ENCODE measurements at regions not wholly inside any gene's neighbourhood (a gene's known extent, or its start where the extent isn't known, plus 50 kb on each side); places are given as distances from the start of the nearest gene placed in this dataset.

DNA sequence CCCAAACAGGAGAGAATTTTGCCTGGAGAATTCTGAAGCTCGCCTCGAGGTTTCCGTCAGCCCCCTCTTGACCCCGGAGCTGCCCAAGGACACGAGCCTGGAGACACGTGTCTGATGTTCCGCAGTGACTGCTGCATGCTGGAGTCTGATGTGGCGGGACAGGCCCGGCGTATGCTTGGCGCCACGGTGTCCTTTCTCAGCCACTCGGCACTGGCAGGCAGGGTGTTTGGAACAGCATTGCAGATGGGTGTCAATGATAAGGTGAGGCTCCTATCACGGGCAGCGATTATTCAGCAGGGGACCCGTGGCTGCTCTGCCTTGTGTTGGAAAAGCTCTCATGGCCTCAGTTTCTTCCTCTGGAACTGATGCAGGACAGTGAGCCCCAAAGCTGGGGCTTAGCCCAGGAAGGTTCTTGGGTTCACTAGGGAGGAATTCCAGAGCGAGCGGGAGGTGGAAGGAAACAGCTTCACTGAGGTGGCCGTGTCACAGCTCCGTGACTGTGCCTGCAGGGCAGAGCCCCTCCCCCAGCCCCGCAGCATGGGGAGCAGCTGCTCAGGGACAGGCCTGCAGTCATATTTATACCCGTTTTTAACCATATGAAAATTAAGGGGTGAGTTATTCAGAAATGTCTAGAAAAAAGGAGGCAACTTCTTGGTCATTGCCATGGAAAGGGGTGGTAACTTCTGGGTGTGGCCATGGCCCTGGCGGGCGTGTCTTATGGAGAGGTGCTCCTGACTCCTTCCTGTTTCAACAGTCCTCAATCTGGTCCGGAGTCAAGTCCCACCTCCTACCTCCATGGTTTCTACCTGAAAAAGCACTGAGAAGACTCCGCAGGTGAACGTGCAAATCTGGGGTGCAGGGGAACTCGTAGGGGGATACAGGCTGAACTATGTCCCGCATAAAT is 123.4 kb downstream of the SIK1 start:
- H3K27ac ChIP-seq = no peak overlapping the region
- intact Hi-C loops (cut with DNase I; ENCODE audit: low total_unique reads) = no loop called here
- TF ChIP-seq POLR2AphosphoS5 (IDR thresholded peaks at IDR 0.05) = peak in 2 of 3 donors; percentile 32
- TF ChIP-seq POLR2A (IDR thresholded peaks at IDR 0.05) = no peak
- peak; percentile 66 for DNase-seq
- H3K36me3 ChIP-seq = no peaks in the 10 kb centered on the region
- H3K9me3 ChIP-seq = no peaks in the 10 kb centered on the region
- H3K4me1 ChIP-seq = peaks cover 0 to 28% (median 14%) of the 10 kb centered on the region in 6 donors
- H3K4me3 ChIP-seq = no peak overlapping the region
- peaks cover 0 to 44% (median 0%) of the 10 kb centered on the region in 7 donors for H3K27me3 ChIP-seq (replicated peaks in 1 of 7)
- WGBS, 5 donors = 58 to 68% (median 65%) methylated on average over 26 to 29 of the region's 29 CpGs

DNA sequence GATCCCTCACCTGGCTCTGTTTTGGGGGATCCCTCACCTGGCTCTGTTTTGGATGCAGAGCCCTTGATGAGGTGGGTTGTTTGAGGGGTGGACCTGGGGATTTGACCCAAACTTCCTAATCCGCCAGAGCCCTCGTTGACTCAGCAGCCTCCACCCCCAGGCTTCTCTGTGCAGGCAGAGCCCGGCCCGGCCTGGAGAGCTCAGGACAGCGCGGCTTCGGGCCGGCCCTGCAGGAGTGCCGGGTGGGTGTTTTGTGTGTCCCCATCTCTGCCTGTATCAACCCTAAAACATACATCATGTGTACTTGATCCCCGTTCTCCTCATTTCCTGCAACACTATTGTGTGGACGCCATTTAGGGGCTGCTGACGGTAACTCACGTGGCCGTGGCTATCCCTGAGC is 124.2 kb downstream of the SIK1 start:
- intact Hi-C loops (cut with DNase I; ENCODE audit: low total_unique reads) = no loop called here
- TF ChIP-seq, protein P1, sequence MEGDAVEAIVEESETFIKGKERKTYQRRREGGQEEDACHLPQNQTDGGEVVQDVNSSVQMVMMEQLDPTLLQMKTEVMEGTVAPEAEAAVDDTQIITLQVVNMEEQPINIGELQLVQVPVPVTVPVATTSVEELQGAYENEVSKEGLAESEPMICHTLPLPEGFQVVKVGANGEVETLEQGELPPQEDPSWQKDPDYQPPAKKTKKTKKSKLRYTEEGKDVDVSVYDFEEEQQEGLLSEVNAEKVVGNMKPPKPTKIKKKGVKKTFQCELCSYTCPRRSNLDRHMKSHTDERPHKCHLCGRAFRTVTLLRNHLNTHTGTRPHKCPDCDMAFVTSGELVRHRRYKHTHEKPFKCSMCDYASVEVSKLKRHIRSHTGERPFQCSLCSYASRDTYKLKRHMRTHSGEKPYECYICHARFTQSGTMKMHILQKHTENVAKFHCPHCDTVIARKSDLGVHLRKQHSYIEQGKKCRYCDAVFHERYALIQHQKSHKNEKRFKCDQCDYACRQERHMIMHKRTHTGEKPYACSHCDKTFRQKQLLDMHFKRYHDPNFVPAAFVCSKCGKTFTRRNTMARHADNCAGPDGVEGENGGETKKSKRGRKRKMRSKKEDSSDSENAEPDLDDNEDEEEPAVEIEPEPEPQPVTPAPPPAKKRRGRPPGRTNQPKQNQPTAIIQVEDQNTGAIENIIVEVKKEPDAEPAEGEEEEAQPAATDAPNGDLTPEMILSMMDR (IDR thresholded peaks at IDR 0.05 in 8 of 11, conservative IDR thresholded peaks at IDR 0.05 in 3 of 11) = no peak
- TF ChIP-seq POLR2A (IDR thresholded peaks at IDR 0.05) (no peak), POLR2AphosphoS5 (IDR thresholded peaks at IDR 0.05) (no peak)

DNA sequence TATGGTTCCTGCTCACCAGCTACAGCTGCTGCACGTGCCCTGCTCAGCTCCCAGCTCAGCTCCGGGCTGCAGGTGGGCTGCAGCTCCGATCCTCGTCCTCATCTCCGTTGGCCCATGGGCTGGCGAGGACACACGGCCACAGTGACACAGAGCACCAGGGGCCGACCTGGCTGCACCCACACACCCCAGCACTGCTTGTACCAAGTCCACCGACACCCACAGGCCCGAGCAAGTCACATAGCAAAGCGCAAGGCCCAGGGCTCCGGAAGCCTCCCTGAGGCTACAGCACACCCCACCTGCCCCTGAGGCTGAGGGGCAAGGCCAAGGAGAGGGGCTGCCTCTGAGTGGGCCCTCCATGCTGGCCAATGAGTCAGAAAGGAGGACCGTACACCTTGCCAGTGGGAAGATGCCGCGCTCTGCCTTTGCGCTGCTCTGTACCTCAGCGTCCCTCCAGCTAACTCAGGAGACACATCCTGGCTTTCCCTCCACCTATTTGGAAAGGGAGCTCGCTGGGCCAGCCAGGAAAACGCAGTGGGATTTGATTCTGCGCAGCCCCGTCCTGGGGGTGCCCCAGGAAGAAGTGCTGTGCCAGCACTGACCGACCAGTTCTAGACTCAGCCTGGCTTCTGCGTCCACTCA is 124.8 kb downstream of the SIK1 start:
- 91 to 100% (median 94%) methylated on average over 5 to 23 of the region's 23 CpGs for WGBS, 5 donors
- TF ChIP-seq POLR2A (IDR thresholded peaks at IDR 0.05) = no peak
- no peak for TF ChIP-seq POLR2AphosphoS5 (IDR thresholded peaks at IDR 0.05)
- TF ChIP-seq, protein P1 (IDR thresholded peaks at IDR 0.05 in 8 of 11, conservative IDR thresholded peaks at IDR 0.05 in 3 of 11) = no peak
- peaks cover 0 to 18% (median 11%) of the 10 kb centered on the region in 6 donors for H3K4me1 ChIP-seq
- no peaks in the 10 kb centered on the region for H3K9me3 ChIP-seq
- H3K36me3 ChIP-seq = no peaks in the 10 kb centered on the region
- peak; percentile 69 for DNase-seq
- peaks cover 0 to 56% (median 0%) of the 10 kb centered on the region in 7 donors for H3K27me3 ChIP-seq (replicated peaks in 1 of 7)
- no peak overlapping the region for H3K4me3 ChIP-seq
- intact Hi-C loops (cut with DNase I; ENCODE audit: low total_unique reads) = no loop called here
- H3K27ac ChIP-seq = no peak overlapping the region

More for the DNA sequence above, 124.2 kb downstream of the SIK1 start:
- Histone ChIP-seq H3K4me3 (no peak overlapping the region), H3K27me3 (replicated peaks in 1 of 7) (peaks cover 0 to 51% (median 0%) of the 10 kb centered on the region in 7 donors), H3K27ac (no peak overlapping the region), H3K4me1 (peaks cover 0 to 24% (median 14%) of the 10 kb centered on the region in 6 donors), H3K36me3 (no peaks in the 10 kb centered on the region), H3K9me3 (no peaks in the 10 kb centered on the region)
- DNase-seq = peak; percentile 36
- 74 to 86% (median 74%) methylated on average over 12 to 14 of the region's 14 CpGs for WGBS, 5 donors

DNA sequence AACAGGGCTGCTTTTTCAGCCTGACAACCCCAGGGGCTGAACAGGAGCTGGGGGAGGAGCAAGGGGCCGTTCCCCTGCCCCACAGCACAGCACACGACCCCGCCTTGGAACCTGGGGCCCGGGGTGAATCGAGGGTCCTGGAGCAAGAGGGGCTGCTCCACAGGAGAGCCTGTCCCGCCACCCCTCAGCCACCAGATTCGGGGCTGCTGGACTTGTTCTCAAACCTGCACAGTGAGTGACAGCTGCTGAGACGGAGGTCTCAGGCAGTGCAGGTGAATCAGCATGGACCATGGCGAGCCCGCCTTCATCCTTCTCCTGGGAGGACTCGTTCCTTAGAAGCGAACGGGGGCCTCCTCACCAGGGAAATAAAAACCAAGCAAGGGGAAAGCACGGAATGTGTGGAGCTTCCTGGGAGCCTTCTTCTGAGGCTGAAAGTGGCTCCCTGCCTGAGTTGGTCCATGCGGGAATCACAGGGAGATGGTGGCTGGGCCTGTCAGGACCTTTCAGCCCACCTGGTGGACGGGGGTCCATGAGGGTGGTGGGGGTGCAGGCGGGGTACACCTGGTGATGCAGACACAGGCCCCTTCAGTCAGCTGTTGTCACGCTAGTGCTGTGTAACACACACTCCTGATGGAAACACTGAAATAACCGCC is 125.4 kb downstream of the SIK1 start:
- no peak overlapping the region for H3K4me3 ChIP-seq
- TF ChIP-seq POLR2A (IDR thresholded peaks at IDR 0.05) = no peak
- TF ChIP-seq, protein P1 (IDR thresholded peaks at IDR 0.05 in 8 of 11, conservative IDR thresholded peaks at IDR 0.05 in 3 of 11) = no peak
- no peak for TF ChIP-seq POLR2AphosphoS5 (IDR thresholded peaks at IDR 0.05)
- H3K4me1 ChIP-seq = peaks cover 0 to 13% (median 6%) of the 10 kb centered on the region in 6 donors
- intact Hi-C loops (cut with DNase I; ENCODE audit: low total_unique reads) = no loop called here
- no peaks in the 10 kb centered on the region for H3K36me3 ChIP-seq
- peaks cover 0 to 61% (median 0%) of the 10 kb centered on the region in 7 donors for H3K27me3 ChIP-seq (replicated peaks in 1 of 7)
- H3K9me3 ChIP-seq = no peaks in the 10 kb centered on the region
- DNase-seq = peak; percentile 64
- H3K27ac ChIP-seq = no peak overlapping the region
- WGBS, 5 donors = 81 to 92% (median 90%) methylated on average over 15 to 19 of the region's 19 CpGs
